HG03558 (cell line): ENCODE measurements at regions not wholly inside any gene's neighbourhood (a gene's known extent, or its start where the extent isn't known, plus 50 kb on each side); places are given as distances from the start of the nearest gene placed in this dataset.

Experiments
- ATAC-seq: cut with Tn5 transposase; IDR thresholded peaks from one replicate; pipeline ENCODE4 v1.9.1; 2021; ENCODE audit warnings: moderate number of reproducible peaks; ENCODE audit not compliant: unreplicated experiment; ENCODE audit errors: extremely low read depth

- ATAC-seq: no peak
These were observed 168.4 kb upstream of the FSTL4 start for GRCh38 chr5:133780619-133781280.

- ATAC-seq: no peak
These were observed 167.6 kb upstream of the FSTL4 start for GRCh38 chr5:133779828-133780475.

- no peak for ATAC-seq
These were observed 166.3 kb upstream of the FSTL4 start for GRCh38 chr5:133778636-133779035.

- no peak for ATAC-seq
These were observed 165.6 kb upstream of the FSTL4 start for GRCh38 chr5:133777951-133778350.

GRCh38 chr5:133775584-133776304 lies 163.4 kb upstream of the FSTL4 start:
- ATAC-seq: no peak

- ATAC-seq: no peak
These were observed 161.2 kb upstream of the FSTL4 start for GRCh38 chr5:133773247-133774202.

- no peak for ATAC-seq
These were observed 157.5 kb upstream of the FSTL4 start for GRCh38 chr5:133769842-133770241.

GRCh38 chr5:133763744-133764143 lies 151.4 kb upstream of the FSTL4 start:
- ATAC-seq: no peak

GRCh38 chr5:133761632-133762031 lies 149.3 kb upstream of the FSTL4 start:
- no peak for ATAC-seq

GRCh38 chr5:133760532-133760931 lies 148.2 kb upstream of the FSTL4 start:
- no peak for ATAC-seq

GRCh38 chr5:133758641-133759040 lies 146.3 kb upstream of the FSTL4 start:
- no peak for ATAC-seq

- no peak for ATAC-seq
These were observed 145.1 kb upstream of the FSTL4 start for GRCh38 chr5:133757396-133757945.

GRCh38 chr5:133756756-133757155 lies 144.4 kb upstream of the FSTL4 start:
- ATAC-seq: no peak

GRCh38 chr5:133756036-133756435 lies 143.7 kb upstream of the FSTL4 start:
- ATAC-seq: no peak

GRCh38 chr5:133754575-133755169 lies 142.3 kb upstream of the FSTL4 start:
- no peak for ATAC-seq

- ATAC-seq: no peak
These were observed 141.5 kb upstream of the FSTL4 start for GRCh38 chr5:133753856-133754255.

- no peak for ATAC-seq
These were observed 139.5 kb upstream of the FSTL4 start for GRCh38 chr5:133751846-133752245.

- ATAC-seq: no peak
These were observed 139.1 kb upstream of the FSTL4 start for GRCh38 chr5:133751421-133751820.

GRCh38 chr5:133750856-133751255 lies 138.5 kb upstream of the FSTL4 start:
- ATAC-seq: no peak

GRCh38 chr5:133750356-133750755 lies 138.0 kb upstream of the FSTL4 start:
- no peak for ATAC-seq
